ENCODE measurements at regions not wholly inside any gene's neighbourhood (a gene's known extent, or its start where the extent isn't known, plus 50 kb on each side); places are given as distances from the start of the nearest gene placed in this dataset.

DNA sequence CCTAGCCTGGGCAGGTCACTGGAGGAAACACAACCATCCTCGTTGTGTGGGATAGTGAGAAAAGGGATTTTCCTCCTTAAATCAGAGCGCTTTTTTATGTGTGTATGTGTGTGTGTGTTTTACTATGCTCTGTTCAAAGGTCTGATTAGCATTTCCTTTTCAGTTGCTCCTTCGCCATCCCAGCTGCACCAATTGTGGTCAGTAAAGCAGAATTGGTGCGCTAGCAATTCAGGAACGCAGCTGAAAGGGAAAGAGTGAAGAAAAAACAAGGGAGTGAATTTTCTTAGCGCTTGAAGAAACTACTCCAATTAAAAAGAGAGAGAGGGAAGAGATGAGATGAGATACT is 173.3 kb upstream of the PARP11 start:
- H3K9ac ChIP-seq (replicated peaks; ENCODE audit: extremely low read depth, insufficient read depth, low read length), result no peak overlapping the region
- no peaks in the 10 kb centered on the region for H3K27me3 ChIP-seq (ENCODE audit: control insufficient read depth in 2 of 2, insufficient read depth in 2 of 2, low read length in 2 of 2)
- H2AFZ ChIP-seq (ENCODE audit: low read depth, low read length), result no peak overlapping the region
- no peaks in the 10 kb centered on the region for H3K9me3 ChIP-seq (replicated peaks; ENCODE audit: control insufficient read depth, insufficient read depth, low read length)
- H3K27ac ChIP-seq (ENCODE audit: insufficient read depth, low read depth, low read length), result no peak overlapping the region
- H3K79me2 ChIP-seq (ENCODE audit: control insufficient read depth, insufficient read depth, low read length), result no peaks in the 10 kb centered on the region
- no peaks in the 10 kb centered on the region for H3K4me1 ChIP-seq (ENCODE audit: control insufficient read depth, extremely low read depth, insufficient read depth, low read length)
- H3K4me3 ChIP-seq (replicated peaks in 1 of 3; ENCODE audit: insufficient read depth in 1 of 3, low read depth in 1 of 3, low read length in 3 of 3), result no peak overlapping the region
- intact Hi-C loops (cut with micrococcal nuclease), result no loop called here
- BruUV-seq (replicated peaks), result no TSS peak
- dilution Hi-C loops (cut with MboI; ENCODE audit: extremely low pct_ligation_motif_present, low sequenced_read_pairs), result no loop called here
- ChIA-PET POLR2A (no interaction called here), CTCF (no interaction called here)
- DNase-seq (ENCODE audit: low read depth, low spot score) (no peak), FAIRE-seq (no peak)
- H3K4me2 ChIP-seq (ENCODE audit: insufficient read depth, low read length), result no peak overlapping the region
- no peaks in the 10 kb centered on the region for H4K20me1 ChIP-seq (replicated peaks; ENCODE audit: control insufficient read depth, extremely low read depth, insufficient read depth, low read length)
- TF ChIP-seq JUN (IDR thresholded peaks at IDR 0.05; ENCODE audit: borderline replicate concordance, insufficient read depth, insufficient read length, low read depth) (no peak), FOS (IDR thresholded peaks at IDR 0.05; ENCODE audit: borderline replicate concordance, insufficient read depth, low read length) (no peak), POLR2A (IDR thresholded peaks at IDR 0.05; ENCODE audit: low read depth, low read length) (no peak), CTCF (IDR thresholded peaks at IDR 0.05; ENCODE audit: extremely low read depth in 1 of 2, insufficient read depth in 1 of 2, low read depth in 1 of 2, low read length in 2 of 2) (no peak), MAX (IDR thresholded peaks at IDR 0.05; ENCODE audit: insufficient read depth, insufficient read length) (no peak), MYC (IDR thresholded peaks at IDR 0.05; ENCODE audit: low read depth, low read length) (no peak), GATA2 (IDR thresholded peaks at IDR 0.05; ENCODE audit: insufficient read depth, insufficient read length, low read depth, low read length) (no peak), EZH2 (IDR thresholded peaks at IDR 0.05; ENCODE audit: borderline replicate concordance, low read depth, low read length, severe bottlenecking) (no peak), POLR2AphosphoS5 (IDR thresholded peaks at IDR 0.05; ENCODE audit: insufficient read depth, low read depth, low read length) (no peak)
- H3K36me3 ChIP-seq (ENCODE audit: control insufficient read depth in 2 of 2, extremely low read depth in 1 of 2, insufficient read depth in 2 of 2, low read length in 2 of 2), result no peaks in the 10 kb centered on the region
- no peaks in the 10 kb centered on the region for H3K9me1 ChIP-seq (replicated peaks; ENCODE audit: control insufficient read depth, extremely low read depth, insufficient read depth, low read length)

All from endothelial cell of umbilical vein (primary cell).